ENCODE measurements at regions not wholly inside any gene's neighbourhood (a gene's known extent, or its start where the extent isn't known, plus 50 kb on each side); places are given as distances from the start of the nearest gene placed in this dataset.

GRCh38 chr16:13313351-13313750 lies 412.0 kb downstream of the SHISA9 start:
- H3K4me3 ChIP-seq (ENCODE audit: low read depth in 1 of 2, low read length in 2 of 2), result no peak overlapping the region
- no peaks in the 10 kb centered on the region for H3K36me3 ChIP-seq (ENCODE audit: control insufficient read depth in 2 of 2, insufficient read depth in 2 of 2, low read length in 1 of 2)
- H3K27ac ChIP-seq (ENCODE audit: low read depth in 2 of 2, low read length in 1 of 2), result no peak overlapping the region
- H3K4me1 ChIP-seq (ENCODE audit: control insufficient read depth in 2 of 2, insufficient read depth in 2 of 2, low read length in 1 of 2), result no peaks in the 10 kb centered on the region
- H3K9me3 ChIP-seq (ENCODE audit: control insufficient read depth in 2 of 2, insufficient read depth in 1 of 2, low read depth in 1 of 2, low read length in 1 of 2), result no peaks in the 10 kb centered on the region
- H3K27me3 ChIP-seq (ENCODE audit: control insufficient read depth in 1 of 2, insufficient read depth in 2 of 2, low read length in 2 of 2), result no peaks in the 10 kb centered on the region

DNA sequence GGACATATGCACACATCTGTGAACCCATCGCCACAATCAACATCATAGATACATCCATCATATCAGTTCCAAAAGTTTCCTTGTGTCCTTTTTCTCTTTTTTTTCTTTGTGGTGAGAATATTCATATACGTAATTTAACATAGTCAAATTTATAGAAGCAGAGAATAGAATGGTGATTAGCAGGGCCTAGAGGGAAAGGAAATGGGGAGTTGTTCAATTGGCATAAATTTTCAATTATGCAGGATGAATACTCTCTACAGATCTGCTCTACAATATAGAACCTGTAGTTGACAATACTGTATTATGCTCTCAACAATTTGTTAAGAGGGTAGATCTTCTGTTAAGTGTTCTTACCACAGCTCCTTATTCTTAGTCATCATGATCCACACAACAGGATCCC lies 413.2 kb downstream of the SHISA9 start:
- H3K9me3 ChIP-seq (ENCODE audit: control insufficient read depth in 2 of 2, insufficient read depth in 1 of 2, low read depth in 1 of 2, low read length in 1 of 2), result no peaks in the 10 kb centered on the region
- no peak overlapping the region for H3K4me3 ChIP-seq (ENCODE audit: low read depth in 1 of 2, low read length in 2 of 2)
- H3K27ac ChIP-seq (ENCODE audit: low read depth in 2 of 2, low read length in 1 of 2), result no peak overlapping the region
- no peaks in the 10 kb centered on the region for H3K36me3 ChIP-seq (ENCODE audit: control insufficient read depth in 2 of 2, insufficient read depth in 2 of 2, low read length in 1 of 2)
- H3K4me1 ChIP-seq (ENCODE audit: control insufficient read depth in 2 of 2, insufficient read depth in 2 of 2, low read length in 1 of 2), result no peaks in the 10 kb centered on the region
- WGBS, 2 donors, result 48 to 95% methylated on average over 2 of the region's 2 CpGs
- H3K27me3 ChIP-seq (ENCODE audit: control insufficient read depth in 1 of 2, insufficient read depth in 2 of 2, low read length in 2 of 2), result no peaks in the 10 kb centered on the region

DNA sequence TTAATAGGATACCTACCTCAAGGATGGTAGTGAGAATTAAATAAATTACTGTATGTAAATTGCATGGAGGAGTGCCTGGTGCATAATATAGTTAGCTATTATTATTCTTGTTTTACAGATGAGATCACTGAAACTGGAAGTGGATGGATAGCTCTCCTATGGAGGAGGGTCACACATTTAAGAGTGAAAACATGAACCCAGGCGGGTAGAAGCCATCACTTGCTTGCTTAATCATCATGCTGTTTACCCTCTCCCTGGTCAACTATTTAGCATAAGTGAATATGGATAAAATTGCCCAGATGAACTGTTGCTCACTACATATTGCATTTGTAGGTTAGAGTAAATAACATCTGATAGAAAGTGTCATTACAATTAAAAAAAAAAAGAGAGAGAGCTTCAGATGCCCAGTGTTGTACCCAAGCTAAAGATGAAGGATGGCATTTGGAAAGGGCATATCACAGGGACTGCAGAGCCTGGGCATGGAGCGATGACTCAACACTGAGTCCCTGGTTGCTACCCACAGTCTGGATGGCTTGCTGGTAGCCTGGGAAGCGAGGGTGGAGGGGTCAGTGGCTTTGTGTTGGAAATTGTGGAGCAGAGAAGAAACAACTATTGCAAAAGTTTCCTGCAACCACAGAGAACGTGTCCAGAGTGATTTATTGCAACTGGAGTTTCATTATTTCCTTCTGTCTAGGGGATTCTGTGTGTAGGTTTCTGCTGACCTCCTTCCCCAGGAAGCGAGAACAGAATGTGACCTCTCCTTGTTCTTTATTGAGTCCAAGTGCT lies 414.4 kb downstream of the SHISA9 start:
- Histone ChIP-seq H3K27me3 (ENCODE audit: control insufficient read depth in 1 of 2, insufficient read depth in 2 of 2, low read length in 2 of 2) (no peaks in the 10 kb centered on the region), H3K4me1 (ENCODE audit: control insufficient read depth in 2 of 2, insufficient read depth in 2 of 2, low read length in 1 of 2) (no peaks in the 10 kb centered on the region), H3K9me3 (ENCODE audit: control insufficient read depth in 2 of 2, insufficient read depth in 1 of 2, low read depth in 1 of 2, low read length in 1 of 2) (no peaks in the 10 kb centered on the region), H3K36me3 (ENCODE audit: control insufficient read depth in 2 of 2, insufficient read depth in 2 of 2, low read length in 1 of 2) (no peaks in the 10 kb centered on the region), H3K4me3 (ENCODE audit: low read depth in 1 of 2, low read length in 2 of 2) (no peak overlapping the region), H3K27ac (ENCODE audit: low read depth in 2 of 2, low read length in 1 of 2) (no peak overlapping the region)
- 68 to 69% methylated on average over 5 of the region's 5 CpGs for WGBS, 2 donors

- 62 to 75% methylated on average over 2 of the region's 2 CpGs for WGBS, 2 donors
- no peak overlapping the region for H3K4me3 ChIP-seq (ENCODE audit: low read depth in 1 of 2, low read length in 2 of 2)
Measured at GRCh38 chr16:13322336-13322735, 420.9 kb downstream of the SHISA9 start.

DNA sequence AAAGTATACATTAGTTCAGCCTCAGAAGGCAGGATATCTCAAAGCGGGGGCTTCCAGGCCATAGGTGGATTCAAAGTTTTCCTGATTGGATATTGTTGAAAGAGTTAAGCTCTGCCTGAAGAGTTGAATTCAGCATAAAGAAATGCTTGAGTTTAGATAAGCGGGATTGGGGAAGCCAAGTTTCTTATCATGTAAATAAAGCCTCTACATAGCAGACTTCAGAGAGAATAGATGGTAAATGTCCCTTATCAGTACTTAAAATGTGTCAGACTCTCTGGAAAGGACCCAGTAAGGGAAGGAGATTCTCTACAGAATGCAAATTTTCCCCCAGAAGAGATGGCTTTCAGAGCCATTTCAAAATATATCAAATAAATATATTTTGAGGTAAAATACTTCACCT lies 423.5 kb downstream of the SHISA9 start:
- H3K36me3 ChIP-seq (ENCODE audit: control insufficient read depth in 2 of 2, insufficient read depth in 2 of 2, low read length in 1 of 2), result no peaks in the 10 kb centered on the region
- H3K27me3 ChIP-seq (ENCODE audit: control insufficient read depth in 1 of 2, insufficient read depth in 2 of 2, low read length in 2 of 2), result no peaks in the 10 kb centered on the region
- H3K9me3 ChIP-seq (ENCODE audit: control insufficient read depth in 2 of 2, insufficient read depth in 1 of 2, low read depth in 1 of 2, low read length in 1 of 2), result no peaks in the 10 kb centered on the region
- H3K4me1 ChIP-seq (ENCODE audit: control insufficient read depth in 2 of 2, insufficient read depth in 2 of 2, low read length in 1 of 2), result no peaks in the 10 kb centered on the region
- H3K27ac ChIP-seq (ENCODE audit: low read depth in 2 of 2, low read length in 1 of 2), result no peak overlapping the region
- whole genome bisulfite sequencing, 2 donors, result 64 to 73% methylated on average over 2 of the region's 2 CpGs
- no peak overlapping the region for H3K4me3 ChIP-seq (ENCODE audit: low read depth in 1 of 2, low read length in 2 of 2)

More at GRCh38 chr16:13322336-13322735, 420.9 kb downstream of the SHISA9 start:
- H3K27ac ChIP-seq (ENCODE audit: low read depth in 2 of 2, low read length in 1 of 2), result no peak overlapping the region
- H3K27me3 ChIP-seq (ENCODE audit: control insufficient read depth in 1 of 2, insufficient read depth in 2 of 2, low read length in 2 of 2), result no peaks in the 10 kb centered on the region
- no peaks in the 10 kb centered on the region for H3K4me1 ChIP-seq (ENCODE audit: control insufficient read depth in 2 of 2, insufficient read depth in 2 of 2, low read length in 1 of 2)
- no peaks in the 10 kb centered on the region for H3K9me3 ChIP-seq (ENCODE audit: control insufficient read depth in 2 of 2, insufficient read depth in 1 of 2, low read depth in 1 of 2, low read length in 1 of 2)
- no peaks in the 10 kb centered on the region for H3K36me3 ChIP-seq (ENCODE audit: control insufficient read depth in 2 of 2, insufficient read depth in 2 of 2, low read length in 1 of 2)

DNA sequence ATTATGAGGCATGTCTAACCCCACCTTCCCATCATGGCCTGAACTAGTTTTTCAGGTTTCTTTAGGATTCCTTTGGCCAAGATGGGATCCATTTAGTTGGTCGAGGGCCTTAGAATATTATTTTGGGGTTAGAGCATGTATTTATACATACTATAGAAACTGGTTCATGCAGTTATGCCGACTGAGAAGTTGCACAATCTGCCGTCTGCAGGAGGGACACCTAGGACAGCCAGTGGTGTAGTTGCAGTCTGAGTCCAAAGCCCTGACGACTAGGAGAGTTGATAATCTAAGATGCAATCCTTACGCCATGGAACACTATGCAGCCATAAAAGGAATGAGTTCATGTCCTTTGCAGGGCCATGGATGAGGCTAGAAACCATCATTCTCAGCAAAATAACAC lies 424.0 kb downstream of the SHISA9 start:
- Histone ChIP-seq H3K4me3 (ENCODE audit: low read depth in 1 of 2, low read length in 2 of 2) (no peak overlapping the region), H3K36me3 (ENCODE audit: control insufficient read depth in 2 of 2, insufficient read depth in 2 of 2, low read length in 1 of 2) (no peaks in the 10 kb centered on the region), H3K27me3 (ENCODE audit: control insufficient read depth in 1 of 2, insufficient read depth in 2 of 2, low read length in 2 of 2) (no peaks in the 10 kb centered on the region), H3K9me3 (ENCODE audit: control insufficient read depth in 2 of 2, insufficient read depth in 1 of 2, low read depth in 1 of 2, low read length in 1 of 2) (no peaks in the 10 kb centered on the region), H3K4me1 (ENCODE audit: control insufficient read depth in 2 of 2, insufficient read depth in 2 of 2, low read length in 1 of 2) (no peaks in the 10 kb centered on the region), H3K27ac (ENCODE audit: low read depth in 2 of 2, low read length in 1 of 2) (no peak overlapping the region)
- WGBS, 2 donors, result 66 to 67% methylated on average over 5 of the region's 5 CpGs

- Histone ChIP-seq H3K9me3 (ENCODE audit: control insufficient read depth in 2 of 2, insufficient read depth in 1 of 2, low read depth in 1 of 2, low read length in 1 of 2) (no peaks in the 10 kb centered on the region), H3K4me1 (ENCODE audit: control insufficient read depth in 2 of 2, insufficient read depth in 2 of 2, low read length in 1 of 2) (no peaks in the 10 kb centered on the region), H3K27me3 (ENCODE audit: control insufficient read depth in 1 of 2, insufficient read depth in 2 of 2, low read length in 2 of 2) (no peaks in the 10 kb centered on the region), H3K27ac (ENCODE audit: low read depth in 2 of 2, low read length in 1 of 2) (no peak overlapping the region), H3K4me3 (ENCODE audit: low read depth in 1 of 2, low read length in 2 of 2) (no peak overlapping the region), H3K36me3 (ENCODE audit: control insufficient read depth in 2 of 2, insufficient read depth in 2 of 2, low read length in 1 of 2) (no peaks in the 10 kb centered on the region)
- 93 to 94% methylated on average over 2 of the region's 2 CpGs for WGBS, 2 donors
Measured at GRCh38 chr16:13331918-13332317, 430.5 kb downstream of the SHISA9 start.

DNA sequence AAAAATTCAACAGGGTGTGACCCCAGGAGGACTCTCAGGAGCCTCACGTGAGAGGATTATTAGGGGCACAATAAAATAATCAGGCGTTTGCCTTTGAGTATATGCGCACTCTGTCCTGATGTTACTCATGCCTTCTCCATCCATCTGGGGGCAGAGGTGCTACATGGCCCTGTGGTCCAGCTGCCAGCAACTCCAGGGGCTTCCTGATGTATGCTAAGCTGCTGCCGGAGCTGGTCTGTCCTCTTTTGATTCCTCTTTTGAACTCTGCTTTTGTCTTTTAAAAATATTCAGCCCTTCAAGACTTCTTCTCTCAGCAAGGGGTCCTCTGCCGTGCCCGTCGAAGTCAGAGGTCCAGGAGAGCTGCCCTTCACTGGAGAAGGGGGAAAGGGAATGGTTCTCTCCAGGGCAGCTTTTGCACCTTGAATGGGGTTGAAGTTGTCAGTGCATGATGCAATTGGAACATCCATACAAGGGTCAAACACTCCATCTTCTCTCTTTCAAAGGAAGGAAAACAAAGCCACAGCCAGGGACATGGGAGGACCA lies 431.4 kb downstream of the SHISA9 start:
- WGBS, 2 donors, result 65 to 67% methylated on average over 7 of the region's 7 CpGs
- no peaks in the 10 kb centered on the region for H3K27me3 ChIP-seq (ENCODE audit: control insufficient read depth in 1 of 2, insufficient read depth in 2 of 2, low read length in 2 of 2)
- H3K4me1 ChIP-seq (ENCODE audit: control insufficient read depth in 2 of 2, insufficient read depth in 2 of 2, low read length in 1 of 2), result no peaks in the 10 kb centered on the region
- no peak overlapping the region for H3K4me3 ChIP-seq (ENCODE audit: low read depth in 1 of 2, low read length in 2 of 2)
- no peaks in the 10 kb centered on the region for H3K9me3 ChIP-seq (ENCODE audit: control insufficient read depth in 2 of 2, insufficient read depth in 1 of 2, low read depth in 1 of 2, low read length in 1 of 2)
- H3K36me3 ChIP-seq (ENCODE audit: control insufficient read depth in 2 of 2, insufficient read depth in 2 of 2, low read length in 1 of 2), result no peaks in the 10 kb centered on the region
- no peak overlapping the region for H3K27ac ChIP-seq (ENCODE audit: low read depth in 2 of 2, low read length in 1 of 2)

- Histone ChIP-seq H3K36me3 (ENCODE audit: control insufficient read depth in 2 of 2, insufficient read depth in 2 of 2, low read length in 1 of 2) (no peaks in the 10 kb centered on the region), H3K9me3 (ENCODE audit: control insufficient read depth in 2 of 2, insufficient read depth in 1 of 2, low read depth in 1 of 2, low read length in 1 of 2) (no peaks in the 10 kb centered on the region), H3K4me1 (ENCODE audit: control insufficient read depth in 2 of 2, insufficient read depth in 2 of 2, low read length in 1 of 2) (no peaks in the 10 kb centered on the region), H3K4me3 (ENCODE audit: low read depth in 1 of 2, low read length in 2 of 2) (no peak overlapping the region), H3K27ac (ENCODE audit: low read depth in 2 of 2, low read length in 1 of 2) (no peak overlapping the region), H3K27me3 (ENCODE audit: control insufficient read depth in 1 of 2, insufficient read depth in 2 of 2, low read length in 2 of 2) (no peaks in the 10 kb centered on the region)
- WGBS, 2 donors, result 66 to 71% methylated on average over 2 of the region's 2 CpGs
Measured at GRCh38 chr16:13333336-13333735, 431.9 kb downstream of the SHISA9 start.

GRCh38 chr16:13335879-13336278 lies 434.5 kb downstream of the SHISA9 start:
- H3K4me1 ChIP-seq (ENCODE audit: control insufficient read depth in 2 of 2, insufficient read depth in 2 of 2, low read length in 1 of 2), result no peaks in the 10 kb centered on the region
- no peaks in the 10 kb centered on the region for H3K36me3 ChIP-seq (ENCODE audit: control insufficient read depth in 2 of 2, insufficient read depth in 2 of 2, low read length in 1 of 2)
- 78 to 80% methylated on average over 6 of the region's 6 CpGs for WGBS, 2 donors
- H3K4me3 ChIP-seq (ENCODE audit: low read depth in 1 of 2, low read length in 2 of 2), result no peak overlapping the region
- H3K27ac ChIP-seq (ENCODE audit: low read depth in 2 of 2, low read length in 1 of 2), result no peak overlapping the region
- H3K27me3 ChIP-seq (ENCODE audit: control insufficient read depth in 1 of 2, insufficient read depth in 2 of 2, low read length in 2 of 2), result no peaks in the 10 kb centered on the region
- no peaks in the 10 kb centered on the region for H3K9me3 ChIP-seq (ENCODE audit: control insufficient read depth in 2 of 2, insufficient read depth in 1 of 2, low read depth in 1 of 2, low read length in 1 of 2)
